Hypothalamus (tissue), 51 donors: ENCODE measurements at regions not wholly inside any gene's neighbourhood (a gene's known extent, or its start where the extent isn't known, plus 50 kb on each side); places are given as distances from the start of the nearest gene placed in this dataset.

Source experiments
- DNase-seq, 51 donors: peaks; one replicate each; lab custom pipeline; 2025; lab: John Stamatoyannopoulos, UW

DNA sequence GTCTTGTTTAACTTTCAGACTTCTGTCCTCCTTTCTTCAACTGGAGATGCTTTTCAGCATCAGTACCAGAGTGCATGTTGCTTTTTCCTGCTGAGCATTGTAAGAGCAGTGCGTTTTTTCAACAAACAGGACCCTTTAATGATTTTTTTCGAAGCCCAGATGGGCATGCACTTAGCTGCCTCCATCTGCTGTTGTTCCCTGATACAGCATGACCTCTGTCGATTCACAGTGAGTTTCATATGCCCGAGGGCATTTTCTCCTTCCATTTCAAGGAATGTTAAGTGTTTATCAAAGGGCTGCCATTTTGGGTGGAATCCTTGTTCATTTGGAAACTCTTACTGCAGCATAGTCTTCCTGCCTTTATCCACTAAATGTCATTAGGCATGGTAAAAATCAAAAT lies 428.6 kb downstream of the DTHD1 start:
- DNase-seq, result no peak

DNA sequence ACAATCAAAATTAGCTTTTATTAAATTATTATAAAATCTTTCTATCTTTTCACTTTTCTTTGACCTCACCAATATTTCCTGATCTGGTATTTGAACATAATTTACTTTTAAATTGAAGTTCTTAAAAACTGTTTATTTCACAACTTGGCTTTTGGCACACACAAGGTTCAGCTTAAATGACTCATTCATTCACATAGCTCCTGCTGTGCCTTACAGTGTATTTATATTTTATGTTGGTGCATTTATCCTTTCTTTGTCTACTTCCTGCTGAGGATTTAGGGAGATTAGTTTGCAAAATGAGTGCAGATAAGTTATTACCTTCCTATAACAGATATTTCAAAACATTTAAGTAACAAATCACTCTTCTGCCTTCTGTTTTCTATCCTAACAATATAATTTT lies 430.6 kb downstream of the DTHD1 start:
- DNase-seq, result no peak

DNA sequence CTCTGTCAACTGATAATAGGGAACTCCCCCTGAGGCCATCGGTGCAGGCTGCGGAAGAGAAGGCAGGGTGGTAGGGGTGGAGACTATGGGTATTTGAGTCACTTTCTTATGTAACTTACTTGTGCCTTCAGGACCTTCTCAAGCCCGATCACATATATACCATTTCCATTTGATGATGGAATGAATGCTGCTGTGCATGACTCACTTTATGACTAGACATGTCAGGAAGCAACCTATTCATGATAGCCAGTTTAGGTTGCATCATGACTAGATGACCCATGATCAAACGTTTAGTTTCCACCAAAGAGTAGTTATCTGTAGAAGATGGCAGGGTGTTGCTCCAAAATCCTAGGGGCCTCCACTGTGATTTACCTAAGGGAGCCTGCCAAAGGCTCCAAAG lies 435.5 kb downstream of the DTHD1 start:
- DNase-seq, result no peak

DNA sequence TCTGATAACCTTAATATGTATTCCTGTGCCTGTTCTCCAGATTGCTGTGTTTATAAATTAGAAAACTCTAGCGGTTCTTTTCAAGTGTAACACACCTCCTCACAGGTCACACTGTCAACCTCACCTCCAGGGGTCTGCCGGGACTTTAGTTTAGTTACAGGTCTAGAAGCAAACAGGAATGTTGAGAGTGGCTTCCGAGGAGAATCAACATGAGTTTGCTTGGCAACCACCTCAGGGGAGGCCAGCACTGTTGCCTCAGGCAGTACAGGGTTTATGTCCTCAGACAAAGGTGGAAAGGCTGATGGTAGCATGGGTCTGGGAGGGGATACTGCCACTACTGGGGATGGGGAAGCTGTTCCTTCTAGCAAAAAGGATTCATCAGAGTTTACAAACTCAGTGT lies 438.0 kb downstream of the DTHD1 start:
- no peak for DNase-seq

DNA sequence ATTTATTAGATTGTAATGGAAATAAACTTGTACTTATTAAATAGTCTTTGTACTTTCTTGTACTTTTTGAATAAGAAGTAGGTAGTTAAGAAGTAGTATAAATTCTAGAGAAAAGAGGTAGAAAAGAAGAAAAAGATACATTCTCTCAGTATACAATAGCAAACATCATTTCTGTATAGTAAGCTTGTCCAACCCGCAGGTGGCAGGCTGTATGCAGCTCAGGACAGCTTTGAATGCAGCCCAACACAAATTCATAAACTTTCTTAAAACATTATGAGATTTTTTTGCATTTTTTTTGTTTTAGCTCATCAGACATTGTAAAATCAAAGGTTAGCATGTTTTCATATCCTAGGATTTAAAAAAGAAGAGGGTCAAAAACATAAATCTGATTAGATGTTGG lies 441.6 kb downstream of the DTHD1 start:
- DNase-seq, result no peak

DNA sequence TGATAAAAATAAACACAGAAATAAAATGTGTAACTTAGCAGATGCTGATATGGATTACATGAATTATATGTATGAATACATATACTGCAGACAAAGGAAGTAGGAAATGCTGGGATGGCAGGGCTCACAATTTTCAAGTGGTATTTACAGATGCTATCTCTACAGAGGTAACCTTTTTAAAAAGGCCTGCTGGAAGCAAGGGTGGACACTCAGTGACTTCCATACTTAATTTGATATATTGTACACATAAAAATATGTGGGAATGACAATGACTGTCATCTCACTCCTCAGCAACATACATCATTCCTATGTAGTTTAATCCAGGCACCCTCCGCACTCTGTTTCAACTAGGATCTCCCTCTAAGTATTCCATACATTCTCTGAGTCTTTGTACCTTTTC lies 452.9 kb downstream of the DTHD1 start:
- DNase-seq, result no peak

DNA sequence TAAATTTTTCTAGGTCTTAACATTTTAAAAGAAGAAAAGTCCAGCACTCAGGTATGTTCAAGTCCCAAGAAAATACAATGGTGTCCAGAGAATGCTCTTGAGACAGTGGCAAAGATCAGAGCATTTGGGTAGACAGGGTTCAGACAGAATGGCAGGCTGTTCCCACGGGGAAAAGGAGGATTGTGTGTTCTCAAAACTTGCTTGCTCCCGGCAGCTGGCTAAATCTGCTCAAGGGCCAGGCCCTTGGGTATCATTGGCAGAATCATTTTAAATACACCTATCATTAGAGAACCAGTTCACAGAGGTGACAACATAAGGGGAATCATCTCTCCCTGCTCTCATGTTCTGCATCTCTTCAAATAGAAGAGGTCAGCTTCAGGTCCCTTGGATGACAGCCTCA lies 456.3 kb downstream of the DTHD1 start:
- DNase-seq, result no peak

DNA sequence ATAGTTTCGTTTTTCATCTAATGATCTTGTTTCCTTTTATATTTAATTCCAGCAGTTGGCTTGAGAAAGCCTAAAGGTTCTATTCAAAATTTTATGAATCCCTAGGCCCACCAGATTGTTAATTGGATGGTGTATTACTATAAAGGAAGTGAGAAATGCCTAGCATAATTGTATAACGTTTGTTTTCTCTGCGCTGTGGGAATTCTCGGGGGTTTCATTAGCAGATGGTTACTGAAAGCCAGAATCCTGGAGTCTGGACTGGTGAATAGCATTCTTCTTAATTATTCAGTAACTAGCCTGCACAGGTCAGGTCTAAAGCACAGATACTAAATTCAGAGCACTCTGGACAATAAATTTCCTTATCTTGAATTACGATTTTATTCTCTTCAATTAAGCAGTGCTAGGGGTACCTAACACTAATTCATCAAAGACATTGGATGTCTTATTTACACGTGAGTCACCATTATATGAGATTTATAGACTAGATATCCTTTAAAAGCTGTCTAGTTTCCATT lies 459.4 kb downstream of the DTHD1 start:
- DNase-seq, result no peak

DNA sequence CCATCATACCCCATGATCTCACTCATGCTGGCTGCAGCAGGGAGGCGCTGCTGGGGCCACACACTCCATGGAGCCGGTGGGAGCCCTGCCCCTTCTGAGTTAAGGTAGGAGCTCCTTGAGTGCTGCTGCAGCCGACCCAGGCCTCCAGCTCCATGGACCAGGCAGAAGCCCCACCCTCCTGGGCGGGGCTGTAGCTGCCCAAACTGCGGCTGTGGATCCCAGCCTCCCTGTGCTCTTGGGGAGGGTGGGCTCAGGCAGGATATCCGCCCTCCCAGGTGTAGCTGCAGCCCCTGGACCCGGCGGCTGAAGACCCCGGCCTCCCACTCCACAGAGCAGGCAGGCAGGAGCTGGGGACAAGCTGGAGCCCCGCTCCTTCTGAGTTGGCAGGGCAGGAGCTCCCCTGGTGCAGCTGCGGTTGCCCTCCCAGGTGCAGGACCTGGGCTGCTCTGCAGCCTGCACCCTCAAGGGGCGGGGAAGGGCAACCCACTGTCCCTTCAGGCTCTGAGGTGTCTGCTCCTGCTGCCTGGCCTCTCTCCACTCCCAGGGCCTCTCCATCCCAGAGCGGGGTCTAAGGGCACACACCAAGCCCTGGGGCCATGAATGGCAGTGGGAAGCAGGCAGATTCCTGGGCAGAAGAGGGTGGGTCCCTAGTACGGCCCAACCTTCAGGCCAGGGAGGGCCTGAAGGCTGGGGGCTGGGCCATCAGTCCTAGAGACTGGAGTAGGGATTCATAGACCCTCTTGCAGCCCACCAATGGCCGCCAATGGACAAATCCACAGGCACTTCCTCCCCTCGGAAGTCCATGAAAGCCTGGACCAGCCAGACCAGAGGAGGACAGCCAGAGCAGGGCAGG lies 466.1 kb downstream of the DTHD1 start:
- DNase-seq, result no peak

DNA sequence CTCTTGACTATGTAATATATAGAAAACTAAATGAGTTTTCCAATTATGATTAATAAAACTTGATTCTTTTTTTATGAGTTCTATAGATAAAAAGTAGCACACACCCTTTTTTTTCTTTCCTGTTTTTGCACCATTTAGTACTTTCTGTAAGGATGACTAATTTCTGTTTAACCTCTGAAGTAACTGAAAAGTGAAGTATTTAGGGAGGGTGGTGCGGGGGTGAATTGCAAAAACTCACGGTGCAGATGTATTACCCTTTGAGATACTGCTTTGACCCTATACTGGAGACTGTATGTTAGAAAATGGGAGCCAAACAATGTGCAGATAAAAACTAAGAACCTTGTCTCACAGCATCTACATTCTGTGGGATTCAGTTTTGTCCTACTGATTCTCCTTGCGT lies 471.6 kb downstream of the DTHD1 start:
- no peak for DNase-seq

DNA sequence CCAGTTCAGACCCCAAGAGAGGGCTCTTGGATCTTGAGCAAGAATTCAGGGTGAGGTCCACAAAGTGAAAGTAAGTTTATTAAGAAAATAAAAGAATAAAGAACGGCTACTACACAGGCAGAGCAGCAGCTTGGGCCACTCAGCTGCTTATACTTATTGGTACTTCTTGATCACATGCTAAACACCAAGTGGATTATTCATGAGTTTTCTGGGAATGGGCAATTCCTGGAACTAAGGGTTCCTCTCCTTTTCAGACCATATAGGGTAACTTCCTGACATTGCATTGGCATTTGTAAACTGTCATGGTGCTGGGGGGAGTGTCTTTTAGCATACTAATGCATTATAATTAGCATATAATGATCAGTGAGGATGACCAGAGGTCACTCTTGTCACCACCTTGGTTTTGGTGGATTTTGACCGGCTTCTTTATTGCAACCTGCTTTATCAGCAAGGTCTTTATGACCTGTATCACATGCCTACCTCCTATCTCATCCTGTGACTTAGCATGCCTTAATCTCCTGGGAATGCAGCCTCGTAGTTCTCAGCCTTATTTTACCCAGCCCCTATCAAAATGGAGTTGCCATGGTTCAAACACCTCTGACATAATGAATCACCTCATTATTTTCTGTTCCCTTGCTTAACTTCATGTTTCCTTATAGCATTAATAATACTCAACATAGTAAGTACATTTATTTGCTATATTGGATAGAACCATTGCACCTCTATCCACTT lies 476.3 kb downstream of the DTHD1 start:
- DNase-seq, result no peak

DNA sequence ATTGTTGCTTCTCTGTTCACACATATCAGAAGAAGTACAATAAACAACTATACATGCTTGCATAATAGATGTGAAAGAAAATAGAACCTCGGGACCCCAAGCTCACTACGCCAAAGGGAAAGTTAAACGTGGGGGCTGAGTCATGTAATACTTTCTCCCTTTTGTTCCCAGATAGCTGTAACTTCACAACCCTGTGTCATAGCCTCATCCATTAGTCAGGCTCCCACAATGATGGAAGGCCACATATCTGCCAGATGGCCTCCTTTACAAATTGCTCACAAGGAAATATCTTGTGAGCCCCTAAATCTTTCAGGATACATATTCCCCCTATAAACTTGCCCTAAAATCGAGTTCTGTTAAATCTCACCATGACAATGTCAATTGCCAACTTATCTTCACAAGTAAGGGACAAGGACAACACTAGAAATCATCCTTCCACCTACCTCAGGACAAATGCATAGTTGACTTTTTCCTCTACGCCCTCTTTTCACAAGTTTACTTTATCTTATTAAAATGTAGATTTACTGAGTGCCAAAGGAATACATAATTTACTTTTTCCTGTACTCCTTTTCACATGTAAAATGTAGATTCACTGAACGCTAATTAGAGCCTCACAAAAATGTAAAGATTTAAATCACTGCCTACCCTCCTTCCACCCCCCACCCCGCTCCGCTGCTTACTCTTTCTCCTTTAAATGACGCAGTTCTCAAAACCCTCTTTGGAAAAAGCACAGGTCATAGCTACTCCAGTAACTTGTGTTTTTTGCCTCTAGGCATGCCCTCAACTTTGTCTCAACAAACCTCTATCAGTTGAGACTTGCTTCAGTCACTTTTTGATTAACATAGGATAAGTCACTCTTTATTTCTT lies 477.1 kb downstream of the DTHD1 start:
- DNase-seq, result no peak

DNA sequence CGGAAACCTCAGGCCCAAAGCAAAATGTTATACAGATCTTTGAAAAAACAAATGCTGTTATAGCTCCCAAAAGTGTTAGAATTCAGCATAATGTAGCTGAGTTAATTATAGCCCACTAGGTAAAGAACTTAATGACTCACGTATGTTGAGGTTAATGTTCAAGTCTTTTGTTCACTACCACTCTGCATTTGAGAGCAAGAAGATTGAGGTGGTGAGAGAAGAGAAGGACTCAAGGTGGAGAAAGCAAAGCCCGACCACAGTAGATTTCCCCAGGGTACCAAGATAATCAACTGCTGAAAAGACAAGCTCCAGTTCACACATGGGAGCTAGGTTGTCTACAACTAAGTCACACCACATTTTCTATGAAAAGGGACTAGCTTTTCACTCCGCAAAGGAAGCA lies 480.2 kb downstream of the DTHD1 start:
- no peak for DNase-seq

DNA sequence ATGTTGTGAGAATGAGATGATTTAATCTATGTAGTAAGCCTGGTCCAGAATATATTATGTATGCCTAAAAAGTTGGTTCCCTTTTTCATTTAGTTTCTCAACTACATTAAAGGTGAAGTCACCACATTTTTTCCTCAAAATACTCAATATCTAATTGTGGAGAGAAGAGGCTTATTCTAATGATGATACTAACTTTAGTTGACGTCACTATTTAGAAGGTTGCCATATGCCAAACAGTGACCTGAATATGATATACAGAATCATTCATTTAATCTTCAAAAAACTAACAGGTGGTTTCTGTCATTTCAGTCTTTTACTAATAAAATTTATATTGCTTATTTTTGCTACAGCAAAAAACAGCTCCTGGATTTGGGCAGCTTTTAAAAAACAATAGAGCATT lies 480.7 kb upstream of the NWD2 start:
- no peak for DNase-seq

DNA sequence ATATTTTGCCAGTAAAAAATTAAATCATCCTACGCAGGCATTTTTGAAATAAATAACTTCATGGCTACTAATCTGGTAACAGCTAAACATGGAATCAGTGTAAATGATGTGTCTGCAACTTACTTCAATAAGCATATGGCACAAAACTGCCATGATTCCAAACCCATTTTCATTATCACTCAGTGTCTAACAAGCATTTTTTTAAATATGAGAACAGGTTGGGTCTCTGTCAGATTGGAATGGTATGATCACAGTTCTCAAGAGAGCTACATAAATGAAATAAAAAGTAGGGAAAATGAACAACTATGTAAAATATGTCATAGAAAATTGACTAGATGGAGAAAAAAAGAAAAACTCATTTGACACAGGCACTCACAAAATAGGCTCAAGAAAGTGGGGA lies 476.9 kb upstream of the NWD2 start:
- DNase-seq, result no peak

DNA sequence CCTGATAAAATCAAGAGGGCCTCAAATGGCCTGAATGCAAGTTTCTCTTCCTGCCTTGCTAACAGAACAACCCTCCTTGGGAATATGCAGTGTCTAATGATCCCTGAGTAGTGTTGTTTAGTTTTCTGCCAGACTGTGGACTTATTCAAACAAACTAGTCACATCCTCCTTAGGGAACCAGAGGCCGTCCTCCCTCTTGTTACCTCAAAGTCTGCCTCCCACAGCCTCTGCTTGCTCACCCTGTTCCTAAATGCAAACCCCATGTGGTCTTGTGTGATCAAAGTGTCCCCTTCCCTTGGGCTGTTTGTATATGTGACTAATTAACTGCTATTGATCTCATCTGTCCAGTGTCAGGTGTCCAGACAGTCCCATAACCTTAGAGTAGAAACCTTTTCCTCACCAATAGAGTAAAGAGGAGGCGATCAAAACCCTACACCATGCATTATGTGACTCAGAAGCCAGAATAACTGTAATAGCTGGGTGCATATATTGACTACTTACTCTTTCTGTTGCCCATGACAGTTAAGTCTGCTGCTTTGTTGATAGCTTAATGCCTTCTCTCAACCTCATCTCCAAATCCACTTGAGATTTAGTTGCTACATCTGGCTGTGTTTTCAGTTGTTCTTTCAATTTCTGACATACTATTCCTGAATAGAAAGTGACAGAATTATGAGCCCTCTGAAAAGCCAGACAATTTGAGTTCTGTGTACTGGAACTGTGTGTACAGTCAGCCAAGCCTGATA lies 473.0 kb upstream of the NWD2 start:
- no peak for DNase-seq

DNA sequence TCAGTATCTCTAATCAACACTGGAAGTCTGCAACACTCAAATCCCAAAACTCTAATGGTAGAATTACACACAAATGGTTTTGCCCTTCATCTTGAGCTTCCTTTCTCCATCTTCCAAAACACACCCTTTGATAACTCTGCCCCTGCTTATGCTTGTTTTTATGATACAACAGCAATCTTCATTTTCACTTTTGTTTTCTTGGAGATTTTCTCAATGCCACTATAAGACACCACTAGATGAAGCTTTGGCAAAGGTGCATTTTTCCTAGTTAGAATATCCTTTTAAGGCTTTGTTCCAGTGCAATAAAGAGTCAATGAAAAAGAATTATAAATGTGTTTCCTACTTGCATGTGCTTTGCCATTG lies 472.4 kb upstream of the NWD2 start:
- no peak for DNase-seq

DNA sequence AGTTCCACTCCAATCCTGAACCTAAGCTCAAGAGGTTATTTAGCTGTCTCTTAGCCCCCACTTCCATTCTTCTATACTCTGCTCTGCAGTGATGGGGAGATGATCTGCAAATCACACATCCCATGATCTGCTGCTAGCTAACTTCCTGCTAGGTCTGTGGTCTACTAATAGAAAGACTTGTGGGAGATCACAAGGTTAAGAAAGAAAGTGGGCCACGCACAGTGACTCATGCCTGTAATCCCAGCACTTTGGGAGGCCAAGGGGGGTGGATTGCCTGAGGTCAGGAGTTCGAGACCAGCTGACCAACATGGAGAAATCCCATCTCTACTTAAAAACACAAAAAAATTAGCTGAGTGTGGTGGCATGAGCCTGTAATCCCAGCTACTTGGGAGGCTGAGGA lies 471.1 kb upstream of the NWD2 start:
- DNase-seq, result no peak

DNA sequence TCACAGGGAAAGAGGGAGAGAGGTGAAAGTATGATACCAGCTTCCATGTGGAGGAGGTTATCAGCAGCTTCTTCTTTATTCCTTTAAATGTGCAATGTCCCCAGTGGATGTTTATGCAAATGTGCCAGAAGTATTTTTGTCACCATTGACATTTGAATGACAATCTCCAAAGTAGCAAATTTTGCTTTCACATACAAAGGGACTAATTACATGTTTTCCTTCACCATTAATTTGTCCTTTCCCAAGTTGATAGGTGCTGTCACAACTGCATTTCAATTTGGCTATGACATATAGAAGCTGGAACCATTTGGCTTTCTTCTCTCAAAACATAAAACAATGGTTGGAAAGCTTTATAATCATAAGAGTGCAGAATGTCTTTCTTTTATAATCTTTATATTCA lies 469.0 kb upstream of the NWD2 start:
- DNase-seq, result no peak

DNA sequence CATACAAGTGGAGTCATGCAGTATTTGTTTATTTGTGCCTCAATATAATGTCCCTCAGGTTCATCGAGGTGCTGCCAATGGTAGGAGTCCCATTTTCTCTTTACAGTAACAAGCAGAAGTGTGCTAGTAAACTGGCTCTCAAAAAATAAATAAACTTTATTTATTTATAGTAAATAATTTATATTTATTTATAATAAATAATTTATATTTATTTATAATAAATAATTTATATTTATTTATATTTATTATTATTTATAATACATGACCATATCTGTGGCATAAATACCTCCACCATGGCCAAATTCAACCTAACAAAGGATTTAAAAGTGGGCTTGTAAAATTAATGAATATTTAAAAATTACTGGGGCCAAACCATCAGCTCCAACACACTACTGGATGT lies 464.9 kb upstream of the NWD2 start:
- DNase-seq, result no peak

DNA sequence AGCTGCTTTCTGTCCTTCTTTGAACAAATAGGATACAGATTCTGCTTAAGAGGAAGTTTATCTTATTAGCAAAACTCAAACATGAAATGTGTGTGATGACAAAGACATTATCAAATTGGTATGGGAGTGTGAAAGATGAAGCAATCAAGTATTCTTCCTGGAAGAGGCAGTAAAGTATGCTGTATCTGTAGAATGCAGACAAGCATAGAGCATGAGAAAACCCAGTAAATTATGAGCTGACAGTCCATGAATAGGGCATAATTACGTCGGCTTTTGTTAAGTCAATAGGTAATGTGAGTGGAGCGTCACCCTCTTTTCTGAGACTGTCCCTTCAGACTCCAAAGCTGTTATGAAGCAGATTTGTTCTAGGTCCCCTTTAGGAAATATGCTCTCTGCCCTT lies 458.6 kb upstream of the NWD2 start:
- DNase-seq, result no peak
